HEK293 (cell line): ENCODE measurements at regions not wholly inside any gene's neighbourhood (a gene's known extent, or its start where the extent isn't known, plus 50 kb on each side); places are given as distances from the start of the nearest gene placed in this dataset.

Source experiments
- AEBP2 ChIP-seq: fragments of 450-650 bp; formaldehyde crosslinking; IDR thresholded peaks from 2 replicates; pipeline ENCODE4 v1.5.1; 2016; ENCODE audit warnings: missing biosample characterization, missing genetic modification characterization, borderline replicate concordance
- CTCF ChIP-seq: fragments of 450-650 bp; formaldehyde crosslinking; IDR thresholded peaks from 2 replicates; pipeline ENCODE4 v1.5.1; 2016; ENCODE audit warnings: missing biosample characterization, missing genetic modification characterization
- PRDM2 ChIP-seq: fragments of 450-650 bp; formaldehyde crosslinking; IDR thresholded peaks from 2 replicates; pipeline ENCODE4 v1.5.1; 2016; ENCODE audit warnings: missing biosample characterization, missing genetic modification characterization, borderline replicate concordance
- REST ChIP-seq: fragments of 450-650 bp; formaldehyde crosslinking; IDR thresholded peaks from 2 replicates; pipeline ENCODE4 v1.5.1; 2016; ENCODE audit warnings: missing biosample characterization, missing genetic modification characterization
- SALL2 ChIP-seq: fragments of 450-650 bp; formaldehyde crosslinking; IDR thresholded peaks from 2 replicates; pipeline ENCODE4 v1.5.0; 2017; ENCODE audit warnings: missing biosample characterization, mild to moderate bottlenecking, missing genetic modification characterization, borderline replicate concordance
- SP2 ChIP-seq: fragments of 450-650 bp; formaldehyde crosslinking; IDR thresholded peaks from 2 replicates; pipeline ENCODE4 v1.5.1; 2016; ENCODE audit warnings: missing biosample characterization, missing genetic modification characterization
- YY1 ChIP-seq: fragments of 450-650 bp; formaldehyde crosslinking; IDR thresholded peaks from 2 replicates; pipeline ENCODE4 v1.5.1; 2018; ENCODE audit warnings: missing biosample characterization, missing genetic modification characterization
- ZBTB49 ChIP-seq: fragments of 450-650 bp; formaldehyde crosslinking; IDR thresholded peaks from 2 replicates; pipeline ENCODE4 v1.5.1; 2016; ENCODE audit warnings: missing biosample characterization, missing genetic modification characterization, low read depth
- ZBTB8A ChIP-seq: fragments of 450-650 bp; formaldehyde crosslinking; IDR thresholded peaks from 2 replicates; pipeline ENCODE4 v1.5.1; 2016; ENCODE audit warnings: missing biosample characterization, missing genetic modification characterization
- ZNF169 ChIP-seq: fragments of 450-650 bp; formaldehyde crosslinking; IDR thresholded peaks from 2 replicates; pipeline ENCODE4 v1.5.1; 2016; ENCODE audit warnings: missing biosample characterization, missing genetic modification characterization
- ZNF510 ChIP-seq: fragments of 450-650 bp; formaldehyde crosslinking; IDR thresholded peaks from 2 replicates; pipeline ENCODE4 v1.5.1; 2018; ENCODE audit warnings: mild to moderate bottlenecking, missing genetic modification characterization, missing biosample characterization; ENCODE audit not compliant: insufficient replicate concordance
- ZNF529 ChIP-seq: fragments of 450-650 bp; formaldehyde crosslinking; IDR thresholded peaks from 2 replicates; pipeline ENCODE4 v1.5.1; 2017; ENCODE audit warnings: missing genetic modification characterization, missing biosample characterization; ENCODE audit not compliant: insufficient replicate concordance
- TF ChIP-seq, protein P1 (sequence below): fragments of 450-650 bp; IDR thresholded peaks from 2 replicates; pipeline ENCODE4 v1.5.1; 2018; ENCODE audit warnings: missing biosample characterization, mild to moderate bottlenecking, missing genetic modification characterization

DNA sequence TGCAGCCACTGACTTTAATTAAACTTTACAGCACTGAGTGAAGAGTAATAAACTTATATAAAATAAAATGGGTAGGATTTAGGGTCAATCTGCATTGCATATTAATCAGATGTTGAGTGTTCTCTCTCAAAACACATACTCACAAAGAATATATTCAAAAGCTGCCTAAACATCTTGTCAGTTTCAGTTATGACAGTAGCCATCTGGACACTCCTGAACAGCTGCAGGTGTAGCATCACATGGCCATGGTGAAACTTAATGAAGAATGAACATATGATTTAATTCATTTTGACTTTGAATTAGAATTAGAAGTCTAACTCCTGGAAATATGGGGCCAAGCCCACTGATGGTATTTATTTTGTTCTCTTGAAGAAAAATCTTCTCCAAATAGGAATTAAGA, 684.3 kb upstream of the RAG2 start:
- no peak for TF ChIP-seq CTCF (tag by site-specific recombination)
- TF ChIP-seq ZNF529: no peak
- TF ChIP-seq, protein P1, sequence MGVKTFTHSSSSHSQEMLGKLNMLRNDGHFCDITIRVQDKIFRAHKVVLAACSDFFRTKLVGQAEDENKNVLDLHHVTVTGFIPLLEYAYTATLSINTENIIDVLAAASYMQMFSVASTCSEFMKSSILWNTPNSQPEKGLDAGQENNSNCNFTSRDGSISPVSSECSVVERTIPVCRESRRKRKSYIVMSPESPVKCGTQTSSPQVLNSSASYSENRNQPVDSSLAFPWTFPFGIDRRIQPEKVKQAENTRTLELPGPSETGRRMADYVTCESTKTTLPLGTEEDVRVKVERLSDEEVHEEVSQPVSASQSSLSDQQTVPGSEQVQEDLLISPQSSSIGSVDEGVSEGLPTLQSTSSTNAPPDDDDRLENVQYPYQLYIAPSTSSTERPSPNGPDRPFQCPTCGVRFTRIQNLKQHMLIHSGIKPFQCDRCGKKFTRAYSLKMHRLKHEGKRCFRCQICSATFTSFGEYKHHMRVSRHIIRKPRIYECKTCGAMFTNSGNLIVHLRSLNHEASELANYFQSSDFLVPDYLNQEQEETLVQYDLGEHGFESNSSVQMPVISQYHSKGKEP (tag by site-specific recombination): no peak
- no peak for TF ChIP-seq ZNF169 (tag by site-specific recombination)
- no peak for TF ChIP-seq AEBP2 (tag by site-specific recombination)
- TF ChIP-seq ZBTB8A (tag by site-specific recombination): no peak
- no peak for TF ChIP-seq ZBTB49 (tag by site-specific recombination)
- TF ChIP-seq SP2 (tag by site-specific recombination): no peak
- no peak for TF ChIP-seq PRDM2 (tag by site-specific recombination)
- no peak for TF ChIP-seq YY1 (tag by site-specific recombination)
- TF ChIP-seq SALL2 (tag by site-specific recombination): no peak
- TF ChIP-seq ZNF510 (tag by site-specific recombination): no peak
- no peak for TF ChIP-seq REST (tag by site-specific recombination)
